ENCODE measurements at regions not wholly inside any gene's neighbourhood (a gene's known extent, or its start where the extent isn't known, plus 50 kb on each side); places are given as distances from the start of the nearest gene placed in this dataset.

DNA sequence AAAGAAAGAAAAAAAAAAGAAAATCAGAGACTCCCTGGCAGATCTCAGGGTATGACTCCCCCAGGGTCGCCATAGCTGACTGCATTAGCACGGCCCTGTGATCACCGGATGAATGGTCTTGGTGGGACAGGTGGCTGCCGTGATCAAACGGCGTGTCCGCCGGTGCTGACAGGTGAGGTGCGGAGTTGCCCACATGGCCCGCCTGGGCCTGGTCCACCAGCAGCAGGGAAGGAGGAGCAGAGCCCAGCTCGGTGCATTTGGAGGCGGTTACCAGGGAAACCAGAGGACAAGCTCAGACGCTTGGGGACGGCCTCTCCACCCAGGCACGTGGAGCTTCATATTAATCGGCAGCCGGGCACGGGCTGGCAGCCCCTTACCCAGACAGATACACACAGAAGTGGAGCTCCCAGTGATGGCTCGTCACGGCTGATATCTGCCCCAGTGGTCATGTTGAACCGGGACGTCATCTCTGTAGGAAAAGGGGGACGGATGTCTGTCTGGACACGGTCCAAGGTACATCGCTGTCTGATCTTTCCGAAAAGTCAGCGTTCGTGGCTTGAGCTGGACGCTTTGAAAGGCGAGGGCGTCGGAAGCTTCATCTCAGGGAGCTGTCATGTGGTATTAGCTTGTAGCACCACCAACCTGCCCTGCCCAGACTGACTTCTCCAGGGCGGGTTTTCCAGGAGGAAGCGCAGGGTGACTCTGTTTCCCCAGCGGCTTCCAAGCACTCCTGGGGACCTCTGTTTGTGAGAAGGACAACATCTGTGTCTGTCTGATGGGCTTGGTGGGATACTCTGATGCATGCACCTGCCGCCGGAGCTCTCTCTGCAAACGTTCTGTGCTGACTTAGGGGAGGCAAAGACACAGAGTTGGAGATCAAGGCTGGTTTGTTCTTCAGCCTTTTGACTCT is 180.7 kb downstream of the CRLF2 start:
- H4K20me1 ChIP-seq (ENCODE audit: control insufficient read depth, insufficient read depth): no peaks in the 10 kb centered on the region
- CTCF ChIA-PET: no interaction called here
- H2AFZ ChIP-seq (ENCODE audit: control insufficient read depth, low read depth, low read length): no peak overlapping the region
- in situ Hi-C loops (cut with MboI): loop anchor here (10.0 kb wide), 1 partner anchor 57 kb away; no protein-coding TSS in a partner anchor
- H3K4me3 ChIP-seq: no peak overlapping the region
- H3K36me3 ChIP-seq (ENCODE audit: control insufficient read depth in 2 of 2, insufficient read depth in 2 of 2, low read length in 1 of 2): no peaks in the 10 kb centered on the region
- no peak overlapping the region for H3K9ac ChIP-seq (ENCODE audit: control insufficient read depth, insufficient read depth, low read length)
- H3K79me2 ChIP-seq (ENCODE audit: control insufficient read depth, insufficient read depth, low read length): no peaks in the 10 kb centered on the region
- no TSS peak for BruUV-seq (replicated peaks)
- H3K27ac ChIP-seq (ENCODE audit: control insufficient read depth, insufficient read depth): no peak overlapping the region
- peaks cover 2% of the 10 kb centered on the region; the same call in 1 of the 3 replicates for H3K9me3 ChIP-seq (replicated peaks; ENCODE audit: control insufficient read depth, insufficient read depth, low read length)
- FAIRE-seq: no peak
- RAD21 ChIA-PET (ENCODE audit: unreplicated experiment): no interaction called here
- POLR2A ChIA-PET: no interaction called here
- TF ChIP-seq FOXK2 (IDR thresholded peaks at IDR 0.05) (no peak), FOS (IDR thresholded peaks at IDR 0.05; ENCODE audit: borderline replicate concordance, extremely low read depth, insufficient read length) (no peak), HDAC6 (IDR thresholded peaks at IDR 0.05; ENCODE audit: unreplicated experiment) (no peak), YBX1 (IDR thresholded peaks at IDR 0.05) (no peak), POLR2AphosphoS5 (IDR thresholded peaks at IDR 0.05; ENCODE audit: low read length) (no peak), MEF2A (IDR thresholded peaks at IDR 0.05; ENCODE audit: insufficient read depth, low read depth, low read length) (no peak), NBN (IDR thresholded peaks at IDR 0.05) (no peak), KLF5 (IDR thresholded peaks at IDR 0.05; ENCODE audit: partially characterized antibody) (no peak), KDM1A (IDR thresholded peaks at IDR 0.05; ENCODE audit: borderline replicate concordance) (no peak), HCFC1 (IDR thresholded peaks at IDR 0.05; ENCODE audit: low read length) (no peak), ZNF24 (IDR thresholded peaks at IDR 0.05) (no peak)
- intact Hi-C loops (cut with micrococcal nuclease; ENCODE audit: unreplicated experiment): no loop called here
- peaks cover 7% of the 10 kb centered on the region for H3K4me1 ChIP-seq (ENCODE audit: control insufficient read depth, insufficient read depth, low read length)
- WGBS (ENCODE audit: insufficient coverage, insufficient replicate concordance, low lambda C conversion rate, missing lambda C conversion rate): 72% methylated on average over 38 of the region's 38 CpGs
- SMC1A ChIA-PET (ENCODE audit: uncharacterized antibody, unreplicated experiment): no interaction called here
- H3K4me2 ChIP-seq (ENCODE audit: control insufficient read depth, insufficient read depth): no peak overlapping the region
- DNase-seq (ENCODE audit: low read depth, low spot score): no peak
- H3K27me3 ChIP-seq (replicated peaks in 1 of 2; ENCODE audit: control insufficient read depth in 2 of 2, insufficient read depth in 2 of 2, low read length in 1 of 2): no peaks in the 10 kb centered on the region
- no peak for ATAC-seq
